GM21717 (cell line): ENCODE measurements at regions not wholly inside any gene's neighbourhood (a gene's known extent, or its start where the extent isn't known, plus 50 kb on each side); places are given as distances from the start of the nearest gene placed in this dataset.
"Not testable (repeated sequence)": the region's sequence is repeated elsewhere in the genome, so short reads cannot be mapped to it uniquely, and the experiment has no call there.

ENCODE experiments used
- ATAC-seq: cut with Tn5 transposase; IDR thresholded peaks from one replicate; pipeline ENCODE4 v1.9.1; 2021; ENCODE audit warnings: mild to moderate bottlenecking, moderate library complexity; ENCODE audit not compliant: unreplicated experiment

DNA sequence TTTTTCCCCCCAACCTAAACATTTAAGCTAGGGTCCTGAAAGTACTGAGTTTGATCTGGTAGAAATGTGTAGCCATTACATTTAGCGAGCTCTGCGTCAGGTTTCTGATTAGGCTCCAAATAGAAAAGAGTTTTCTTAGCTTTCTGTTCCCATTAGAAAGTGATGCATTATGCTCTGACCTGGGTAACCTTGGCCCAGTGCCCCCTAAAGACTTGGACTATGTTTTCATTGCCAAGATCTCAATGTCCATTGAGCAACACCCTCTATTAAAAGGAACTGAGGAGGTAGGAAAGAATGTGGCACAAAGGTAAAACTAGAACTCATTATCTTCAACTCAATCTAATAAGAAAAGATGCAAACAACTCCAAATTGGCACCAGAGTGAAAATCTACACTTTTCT, 358.9 kb upstream of the PCSK5 start:
- ATAC-seq = no peak

DNA sequence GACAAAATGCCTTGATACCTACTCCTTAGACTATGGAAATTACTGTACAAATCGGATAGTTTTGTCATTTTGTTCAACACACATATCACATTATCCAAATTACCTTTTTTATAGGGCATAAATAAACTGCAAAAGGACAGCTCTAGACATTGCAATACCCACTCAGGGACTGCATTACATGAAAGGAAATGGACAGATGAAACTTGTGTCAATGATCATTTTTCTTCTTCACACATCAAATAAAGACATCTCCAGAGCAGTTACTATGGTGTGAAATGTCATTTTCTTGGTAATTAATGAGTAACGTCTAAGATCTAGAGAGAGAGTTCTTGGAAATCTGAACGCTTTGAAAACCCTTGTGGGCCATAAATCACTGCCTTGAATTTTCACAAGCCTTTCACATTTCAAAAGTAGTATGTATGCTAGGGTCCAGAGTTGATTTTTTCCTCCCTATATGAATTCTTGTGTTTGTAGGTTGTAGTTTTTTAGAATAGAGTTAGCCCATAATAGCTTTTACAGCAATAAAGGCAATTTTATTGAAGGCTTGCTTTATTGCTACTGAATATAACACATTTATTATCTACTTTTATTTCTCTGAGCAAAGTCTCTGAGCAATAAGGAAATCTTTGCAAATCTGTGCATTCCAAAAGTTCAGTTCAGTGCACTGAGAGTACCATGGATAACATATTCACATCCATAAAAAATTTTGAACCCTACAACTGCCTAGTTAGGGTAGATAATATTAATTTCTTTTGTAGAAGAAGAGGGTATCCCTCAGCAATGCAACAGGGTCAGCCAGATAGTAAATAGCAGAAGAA, 358.0 kb upstream of the PCSK5 start:
- no peak for ATAC-seq

DNA sequence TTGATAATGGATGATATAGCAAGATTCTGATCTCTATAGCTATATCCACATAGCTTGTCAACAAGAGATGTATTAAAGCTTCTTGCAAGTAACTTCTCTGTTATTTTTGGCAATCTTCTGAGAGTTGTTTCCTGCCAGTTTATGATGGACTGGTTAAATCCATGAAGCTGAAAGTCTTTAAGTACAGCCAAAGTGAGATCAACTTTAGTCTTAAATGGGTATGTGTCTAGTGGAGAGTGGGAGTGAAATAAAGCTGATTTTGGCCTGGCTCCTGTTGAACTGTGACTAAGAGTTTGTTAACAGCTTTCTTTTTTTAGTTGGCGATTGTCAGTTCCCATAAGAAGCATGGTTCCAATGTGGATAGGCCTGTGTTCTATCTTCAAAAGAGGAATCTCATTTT, 350.9 kb upstream of the PCSK5 start:
- no peak for ATAC-seq

DNA sequence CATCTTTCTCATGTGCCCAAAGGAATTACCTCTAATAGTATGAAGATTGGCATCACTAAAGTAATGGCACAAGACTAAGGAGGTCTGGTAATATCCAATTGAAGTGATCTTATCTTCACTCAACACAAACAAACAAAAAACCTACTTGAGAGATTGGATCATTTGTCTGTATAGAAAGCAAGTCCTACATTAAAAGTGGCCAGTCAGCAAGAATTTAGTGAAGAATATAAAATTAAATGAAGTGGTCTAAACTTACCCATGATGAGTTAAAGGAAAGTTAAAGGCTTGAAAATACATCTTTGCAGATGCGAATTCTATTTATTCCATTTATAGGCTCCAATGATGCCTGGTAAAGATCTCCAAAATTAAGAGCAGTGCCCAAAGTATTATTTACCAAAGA, 350.3 kb upstream of the PCSK5 start:
- no peak for ATAC-seq

DNA sequence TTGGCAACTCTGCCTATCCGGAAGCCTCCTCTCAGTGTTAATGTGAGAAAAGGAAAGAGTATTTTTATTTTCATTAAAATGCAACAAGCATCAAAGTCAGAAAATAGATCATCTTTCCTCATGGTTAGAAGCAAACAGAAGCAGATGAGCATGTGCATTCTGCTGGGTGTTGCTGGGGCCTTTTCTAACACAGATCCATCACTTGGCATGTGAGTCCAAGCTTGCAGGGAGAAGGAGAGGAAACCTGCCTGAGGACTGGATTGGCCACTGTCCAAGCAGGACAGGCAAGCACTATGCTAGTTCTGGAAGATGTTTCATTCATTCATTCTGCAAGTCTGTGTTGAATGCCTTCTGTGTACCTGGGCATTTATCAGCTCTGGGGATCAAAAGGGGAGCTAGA, 348.7 kb upstream of the PCSK5 start:
- ATAC-seq = no peak

DNA sequence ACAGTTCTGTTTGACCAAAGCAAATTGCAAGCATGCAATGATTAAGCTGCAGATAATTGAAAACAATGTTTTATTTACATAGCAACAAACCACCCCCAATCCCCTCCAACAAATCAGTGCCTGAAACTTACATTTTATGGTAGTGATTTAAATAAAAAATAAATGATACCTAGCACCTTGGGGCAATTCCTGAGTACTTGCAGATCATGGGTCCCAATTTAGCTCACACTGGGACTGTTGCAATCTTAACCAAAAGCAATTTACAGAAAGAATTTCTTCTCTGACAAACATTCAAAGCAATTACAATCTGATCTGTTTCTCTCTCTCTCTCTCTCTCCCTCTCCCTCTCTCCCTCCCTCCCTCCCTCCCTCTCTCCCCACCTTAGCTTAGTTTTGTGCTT, 345.7 kb upstream of the PCSK5 start:
- no peak for ATAC-seq

DNA sequence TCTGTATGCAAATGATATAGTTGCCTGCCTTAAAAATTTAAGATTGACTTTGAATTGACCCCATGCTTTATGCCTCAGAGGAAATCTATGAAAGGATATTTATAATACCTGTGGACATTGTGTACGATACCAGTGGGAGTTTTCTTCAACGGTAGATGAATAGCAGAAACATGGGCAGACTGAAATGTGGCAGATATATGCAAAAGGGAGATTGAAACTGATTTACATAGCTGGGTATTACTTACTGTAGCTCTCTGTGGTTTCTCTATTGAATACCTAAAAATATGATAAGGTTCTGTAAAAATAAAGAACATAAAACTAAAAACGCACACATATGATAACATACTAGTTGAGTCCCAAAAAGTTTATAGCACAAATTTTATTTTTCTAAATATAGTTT, 345.2 kb upstream of the PCSK5 start:
- no peak for ATAC-seq

DNA sequence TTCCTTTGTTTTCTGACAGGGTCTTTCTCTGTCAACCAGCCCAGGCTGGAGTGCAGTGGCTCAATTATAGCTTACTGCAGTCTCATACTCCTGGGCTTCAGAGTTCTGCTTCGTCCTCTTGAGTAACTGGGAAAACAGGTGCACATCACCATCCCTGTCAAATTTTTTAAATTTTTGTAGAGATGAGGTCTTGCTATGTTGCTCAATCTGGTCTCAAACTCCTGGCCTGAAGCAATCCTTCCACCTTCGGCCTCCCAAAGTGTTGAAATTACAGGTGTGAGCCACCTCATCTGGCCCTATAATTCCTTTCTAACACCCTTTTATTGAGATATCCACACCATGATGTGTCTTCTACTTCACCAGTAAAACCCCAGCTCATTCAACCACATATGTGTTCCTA, 341.6 kb upstream of the PCSK5 start:
- no peak for ATAC-seq

DNA sequence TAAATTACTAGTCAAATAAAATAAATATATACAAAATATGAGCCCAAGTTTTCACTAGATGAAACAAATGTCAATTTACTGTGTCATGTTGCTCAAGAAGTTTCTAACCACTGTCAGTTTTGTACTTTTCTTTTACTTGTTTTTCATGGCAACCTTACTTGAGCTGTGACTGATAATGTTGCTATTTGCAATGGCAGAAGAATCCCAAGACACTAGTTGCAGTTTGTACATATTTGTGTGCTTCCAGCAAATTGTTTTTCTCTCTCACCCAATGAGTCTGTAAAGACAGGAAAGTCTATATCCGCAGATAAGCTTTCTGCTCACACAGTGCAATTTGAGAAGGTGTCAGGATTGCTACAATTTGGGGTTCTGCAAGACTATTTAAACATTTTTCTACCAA, 338.6 kb upstream of the PCSK5 start:
- ATAC-seq = no peak

DNA sequence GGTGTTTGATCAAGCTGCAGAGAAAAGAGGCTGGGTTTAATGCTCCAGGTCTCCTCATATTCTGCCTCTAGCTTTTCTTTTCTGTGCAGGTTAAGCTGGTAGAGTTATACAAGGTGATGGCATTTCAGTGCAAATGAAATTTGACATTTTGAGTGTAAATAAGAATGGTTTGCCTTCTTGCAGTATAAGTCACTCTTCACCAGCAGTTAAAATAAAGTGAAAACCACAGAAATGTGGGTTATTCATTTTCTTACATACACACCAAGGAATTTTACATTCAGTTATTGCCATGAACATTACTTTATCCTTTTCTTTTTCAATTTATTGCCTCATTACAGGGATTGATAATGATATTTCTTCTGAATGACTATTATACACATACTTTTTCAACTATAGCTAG, 337.5 kb upstream of the PCSK5 start:
- no peak for ATAC-seq

DNA sequence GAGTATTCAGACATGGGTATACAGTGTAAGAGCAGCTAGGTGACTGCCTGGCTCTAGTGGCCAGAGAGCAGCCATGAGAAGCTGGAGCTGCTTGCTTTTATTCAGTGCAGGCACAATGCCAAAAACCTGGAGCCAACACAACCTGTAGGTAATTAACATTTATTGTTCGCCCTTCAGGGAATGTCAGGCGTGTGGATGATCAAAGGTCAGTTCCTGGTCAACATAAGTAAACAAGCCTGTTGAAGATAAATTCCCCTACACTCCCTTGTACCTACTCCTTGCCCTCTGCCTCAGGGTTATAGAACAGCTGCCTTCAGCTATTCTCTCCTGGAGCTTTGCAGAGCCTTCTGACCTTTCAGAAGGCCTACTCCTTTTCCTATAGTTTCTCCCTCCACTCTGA, 323.7 kb upstream of the PCSK5 start:
- not testable (repeated sequence) for ATAC-seq

DNA sequence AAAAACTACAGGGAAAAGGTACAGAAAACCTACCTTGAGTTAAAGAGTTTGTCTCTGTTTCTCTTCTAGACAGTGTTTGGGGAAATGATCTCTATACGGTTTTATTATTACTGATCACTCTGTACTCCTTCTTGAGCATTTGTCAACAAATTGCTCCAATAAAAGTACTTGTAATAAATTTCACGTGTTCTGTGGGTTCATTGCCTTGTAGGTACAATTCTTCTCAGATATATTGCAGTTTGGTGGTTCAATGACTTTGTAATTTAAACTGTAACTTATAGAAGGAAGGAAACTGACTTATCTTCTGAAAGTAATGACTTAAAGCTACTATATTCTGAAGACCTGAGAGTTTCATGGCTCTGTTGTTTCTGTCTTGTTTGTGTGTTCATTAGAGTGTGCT, 319.9 kb upstream of the PCSK5 start:
- ATAC-seq = no peak

DNA sequence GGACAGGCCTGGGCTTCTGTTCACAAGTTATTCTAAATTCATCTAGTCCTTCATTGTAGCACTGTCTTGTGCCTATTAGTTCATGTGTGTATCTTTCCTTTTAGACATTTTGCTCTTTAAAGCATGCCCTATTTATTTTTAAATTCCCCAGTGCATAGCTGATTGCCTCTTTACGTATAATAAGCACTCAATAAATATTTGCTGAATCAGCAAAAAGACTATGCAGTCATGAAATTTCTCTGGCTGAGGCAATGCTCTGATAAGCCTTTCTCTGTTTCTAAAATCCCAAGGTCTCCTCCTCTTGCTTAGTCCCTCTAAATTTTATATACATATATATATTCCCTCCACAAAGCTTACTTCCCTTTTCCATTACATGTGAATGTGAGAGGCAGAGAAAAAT, 315.9 kb upstream of the PCSK5 start:
- ATAC-seq = no peak

DNA sequence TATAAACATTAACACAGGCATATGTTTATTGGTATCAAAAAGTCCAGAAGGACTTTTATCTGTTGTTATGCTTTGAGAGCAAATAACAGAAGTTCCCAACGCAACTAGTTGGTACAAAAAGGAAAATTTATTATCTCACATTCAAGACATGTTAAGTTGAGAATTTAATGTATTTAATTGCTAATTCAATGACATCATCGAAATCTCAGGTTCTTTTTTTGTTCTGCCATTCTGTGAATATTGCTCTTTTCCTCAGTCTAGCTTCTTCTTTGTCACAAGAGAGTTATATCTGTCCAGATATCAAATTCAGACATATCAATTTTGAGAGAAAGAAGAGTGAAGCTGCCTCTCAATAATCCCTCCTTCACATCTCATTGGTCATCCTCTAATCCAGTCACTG, 307.6 kb upstream of the PCSK5 start:
- ATAC-seq = no peak

DNA sequence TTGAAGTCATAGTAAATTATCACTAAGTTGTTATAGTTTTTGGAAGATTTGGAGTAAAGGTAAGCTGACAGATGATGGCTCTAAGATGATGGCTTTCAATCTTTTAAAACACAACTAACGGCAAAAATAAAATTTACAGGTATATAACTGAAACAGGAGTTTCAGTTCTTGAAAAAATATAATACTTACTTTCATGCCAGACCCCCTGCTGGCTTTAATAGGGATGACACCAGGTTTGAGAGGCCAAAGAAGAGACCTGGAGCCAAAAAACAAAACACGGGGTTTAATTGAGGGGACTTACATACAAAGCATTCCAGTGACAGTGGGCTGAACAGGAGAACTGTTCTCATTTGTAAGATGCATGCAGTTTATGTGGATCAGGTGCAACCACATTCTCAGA, 301.7 kb upstream of the PCSK5 start:
- ATAC-seq = no peak

DNA sequence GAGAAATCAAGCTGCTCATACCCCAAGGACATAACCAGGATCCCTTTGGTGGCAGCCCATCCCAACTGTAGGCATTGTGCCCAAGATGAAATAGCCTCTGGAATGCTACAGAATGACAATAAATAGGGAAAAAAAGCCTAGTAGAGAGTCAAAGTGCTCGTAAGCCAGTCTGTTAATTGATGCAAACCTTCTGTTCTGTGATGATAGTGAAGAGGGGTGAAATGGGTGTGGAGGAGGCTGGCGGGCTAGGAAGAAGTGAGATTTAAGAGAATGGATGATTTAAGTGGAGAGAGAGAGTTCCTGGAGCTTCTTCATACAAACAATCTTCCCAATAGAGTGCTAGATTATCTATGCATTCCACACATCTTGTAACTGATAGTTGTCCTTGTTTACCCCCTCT, 301.0 kb upstream of the PCSK5 start:
- no peak for ATAC-seq

DNA sequence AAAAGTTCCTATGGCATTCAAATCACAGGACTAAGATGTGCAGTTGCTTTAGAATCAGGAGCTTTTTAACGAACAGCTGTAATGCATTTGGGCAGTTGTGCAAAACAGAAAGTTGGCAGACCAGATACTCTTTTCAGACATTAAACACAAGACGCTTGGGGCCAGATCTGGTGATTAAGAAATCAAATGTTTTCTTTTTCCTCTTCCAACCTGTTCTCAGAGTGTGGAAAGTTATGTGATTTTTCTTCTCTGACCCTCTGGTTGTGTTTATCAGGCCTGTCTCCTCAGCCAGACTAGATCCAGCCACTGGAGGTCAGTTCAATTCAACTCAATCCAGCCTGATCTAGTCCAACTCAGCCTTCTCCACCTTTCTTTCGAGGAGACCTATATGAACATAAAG, 298.5 kb upstream of the PCSK5 start:
- ATAC-seq = no peak

DNA sequence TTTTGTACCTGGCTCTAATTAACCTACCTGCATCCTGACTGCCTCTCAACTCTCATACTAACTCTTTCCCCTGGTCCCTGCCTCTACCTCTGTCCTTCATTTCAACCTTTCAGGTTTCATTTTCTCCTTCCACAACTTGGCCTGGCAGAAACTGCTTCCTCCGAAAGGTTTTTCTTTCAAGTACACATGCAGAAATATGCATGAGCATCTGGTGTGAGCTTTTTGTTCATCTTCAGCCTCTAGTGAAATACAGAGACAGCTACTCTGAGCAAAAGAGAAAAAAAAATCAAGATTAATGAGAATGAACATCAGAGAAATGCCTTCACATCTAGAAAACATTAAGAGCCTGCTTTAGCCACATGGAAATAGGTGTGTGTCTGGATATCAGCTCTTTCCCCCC, 297.9 kb upstream of the PCSK5 start:
- ATAC-seq = no peak

DNA sequence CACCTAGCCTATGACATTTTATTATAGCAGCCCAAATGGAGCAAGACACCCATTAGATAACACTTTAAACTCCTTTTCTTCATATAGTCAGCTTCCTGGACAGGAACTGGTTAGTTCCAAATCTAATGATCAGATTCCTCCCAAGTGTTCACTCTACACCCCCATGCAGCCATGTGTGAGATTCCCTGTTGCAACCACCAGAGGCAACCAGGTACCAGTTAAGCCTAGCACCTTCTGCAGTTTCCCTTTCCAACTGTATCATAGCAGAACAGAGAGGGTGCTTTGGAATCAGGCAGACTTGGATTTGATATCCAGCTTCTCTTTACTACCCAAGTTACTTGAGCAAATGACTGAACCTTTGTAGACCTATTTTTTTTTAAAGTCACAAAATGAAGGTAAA, 296.6 kb upstream of the PCSK5 start:
- no peak for ATAC-seq

DNA sequence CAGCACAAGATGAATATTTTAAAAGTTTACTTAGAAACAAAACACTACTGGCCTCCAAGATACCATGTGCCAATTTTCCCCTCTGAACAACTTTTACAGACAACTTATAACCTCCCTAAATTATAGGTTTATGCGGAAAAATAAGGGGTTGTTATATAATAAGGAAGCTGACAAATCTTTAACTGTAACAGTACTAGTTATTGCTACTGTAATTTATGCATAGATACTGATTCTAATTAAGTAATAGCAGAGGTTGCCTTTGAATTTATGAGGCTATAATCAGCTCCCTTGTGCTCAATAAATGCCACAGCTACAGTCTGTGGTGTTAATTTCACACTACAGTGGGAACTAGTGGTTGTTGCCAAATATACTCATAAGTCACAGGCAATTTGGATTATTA, 291.3 kb upstream of the PCSK5 start:
- no peak for ATAC-seq

DNA sequence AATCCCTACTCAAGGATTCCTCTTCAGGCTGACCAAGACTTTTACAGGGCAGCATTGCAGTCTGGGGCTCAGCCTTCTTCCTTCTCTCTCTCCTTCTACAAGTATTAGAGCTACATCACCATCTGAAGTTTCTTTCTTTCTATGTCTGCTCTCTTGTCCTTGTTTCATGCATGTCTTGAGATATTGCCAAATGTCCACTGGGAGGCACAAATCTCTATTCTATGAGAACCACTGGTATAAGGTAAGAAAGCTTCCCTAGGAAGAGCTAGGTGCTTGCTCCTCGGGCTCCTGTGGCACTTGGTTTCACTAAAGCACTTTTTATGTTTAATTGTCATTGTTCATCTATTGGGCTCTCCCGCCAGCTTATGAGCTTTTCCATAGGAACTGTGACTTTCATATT, 289.2 kb upstream of the PCSK5 start:
- no peak for ATAC-seq

DNA sequence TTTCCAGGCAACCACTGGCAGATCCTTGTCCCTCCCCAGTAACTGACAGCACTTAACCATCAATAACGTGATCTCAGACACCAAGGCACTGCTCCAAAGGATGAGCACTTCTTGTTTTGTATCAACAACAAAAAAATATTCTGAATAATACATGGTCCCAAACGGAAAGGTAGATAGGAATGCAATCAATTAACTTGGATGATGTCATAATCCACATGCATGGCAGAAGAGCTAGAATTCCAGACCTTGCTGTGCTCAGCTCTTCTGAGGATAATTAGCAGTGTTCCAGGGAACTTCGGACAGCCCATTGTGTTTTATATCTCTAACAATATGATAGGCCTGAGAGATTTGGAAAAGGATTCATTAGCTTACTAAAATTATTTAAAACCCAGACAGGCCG, 288.4 kb upstream of the PCSK5 start:
- ATAC-seq = no peak

DNA sequence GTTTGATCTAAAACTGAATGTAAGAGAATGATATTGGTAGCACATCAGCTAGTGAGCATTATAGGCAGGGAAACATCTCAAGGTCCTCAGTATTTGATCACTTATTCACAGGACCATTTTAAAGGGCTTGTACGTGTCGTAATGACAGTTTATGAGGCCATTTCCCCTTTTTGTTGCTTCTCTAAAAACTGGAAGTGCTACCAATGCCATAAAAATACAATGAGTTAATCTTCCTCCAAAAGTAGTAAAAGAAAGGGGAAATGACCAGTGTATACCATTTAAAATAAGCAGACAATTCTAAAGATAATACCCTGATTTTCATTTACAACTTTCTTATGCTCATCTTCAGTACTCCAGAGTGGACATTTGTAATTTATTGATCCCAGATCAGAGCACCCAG, 285.8 kb upstream of the PCSK5 start:
- ATAC-seq = no peak
